ENCODE measurements at regions not wholly inside any gene's neighbourhood (a gene's known extent, or its start where the extent isn't known, plus 50 kb on each side); places are given as distances from the start of the nearest gene placed in this dataset.

DNA sequence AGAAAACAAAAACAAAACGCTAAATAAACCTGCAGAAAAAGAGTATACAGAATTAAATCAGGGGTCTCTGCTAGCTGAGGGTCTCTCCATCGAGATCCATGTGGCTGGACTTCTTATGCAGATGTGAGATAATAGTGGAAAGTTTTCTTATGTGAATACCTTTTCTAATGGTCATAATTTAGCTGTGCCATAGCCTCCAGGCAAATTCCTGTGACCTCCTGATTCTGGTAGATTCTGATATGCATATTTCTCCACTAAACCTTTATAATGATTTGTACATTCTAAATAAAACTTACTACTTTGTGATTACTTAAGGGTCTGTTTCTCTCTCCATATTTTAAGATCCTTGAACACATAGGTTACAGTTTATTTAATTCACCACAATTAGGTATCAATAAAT, 1002.6 kb downstream of the GALC start:
- TF ChIP-seq, protein P1, sequence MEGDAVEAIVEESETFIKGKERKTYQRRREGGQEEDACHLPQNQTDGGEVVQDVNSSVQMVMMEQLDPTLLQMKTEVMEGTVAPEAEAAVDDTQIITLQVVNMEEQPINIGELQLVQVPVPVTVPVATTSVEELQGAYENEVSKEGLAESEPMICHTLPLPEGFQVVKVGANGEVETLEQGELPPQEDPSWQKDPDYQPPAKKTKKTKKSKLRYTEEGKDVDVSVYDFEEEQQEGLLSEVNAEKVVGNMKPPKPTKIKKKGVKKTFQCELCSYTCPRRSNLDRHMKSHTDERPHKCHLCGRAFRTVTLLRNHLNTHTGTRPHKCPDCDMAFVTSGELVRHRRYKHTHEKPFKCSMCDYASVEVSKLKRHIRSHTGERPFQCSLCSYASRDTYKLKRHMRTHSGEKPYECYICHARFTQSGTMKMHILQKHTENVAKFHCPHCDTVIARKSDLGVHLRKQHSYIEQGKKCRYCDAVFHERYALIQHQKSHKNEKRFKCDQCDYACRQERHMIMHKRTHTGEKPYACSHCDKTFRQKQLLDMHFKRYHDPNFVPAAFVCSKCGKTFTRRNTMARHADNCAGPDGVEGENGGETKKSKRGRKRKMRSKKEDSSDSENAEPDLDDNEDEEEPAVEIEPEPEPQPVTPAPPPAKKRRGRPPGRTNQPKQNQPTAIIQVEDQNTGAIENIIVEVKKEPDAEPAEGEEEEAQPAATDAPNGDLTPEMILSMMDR (IDR thresholded peaks at IDR 0.05; ENCODE audit: low read depth, low read length, missing input control): no peak
- no peak for TF ChIP-seq TAF1 (conservative IDR thresholded peaks at IDR 0.05)
- TF ChIP-seq GABPA (IDR thresholded peaks at IDR 0.05 in 1 of 2, conservative IDR thresholded peaks at IDR 0.05 in 1 of 2): no peak
- TF ChIP-seq, protein P2, sequence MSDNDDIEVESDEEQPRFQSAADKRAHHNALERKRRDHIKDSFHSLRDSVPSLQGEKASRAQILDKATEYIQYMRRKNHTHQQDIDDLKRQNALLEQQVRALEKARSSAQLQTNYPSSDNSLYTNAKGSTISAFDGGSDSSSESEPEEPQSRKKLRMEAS (IDR thresholded peaks at IDR 0.05): no peak
- no peak for TF ChIP-seq SP1 (IDR thresholded peaks at IDR 0.05)
